Body of pancreas (tissue), 4 donors: ENCODE measurements at regions not wholly inside any gene's neighbourhood (a gene's known extent, or its start where the extent isn't known, plus 50 kb on each side); places are given as distances from the start of the nearest gene placed in this dataset.

ENCODE experiments used
- ATAC-seq: fragments of 150-250 bp; one replicate; pipeline ENCODE4 v1.9.1; 2016
- DNase-seq, 4 donors: peaks; one replicate each; pipeline ENCODE4 v3.0.0-alpha.2; 2019
- H3K27ac ChIP-seq, 4 donors: fragments of 200-600 bp; sonication (generic); 1 replicate in 3 of 4; 2 replicates in 1 of 4; pipeline versions ENCODE4 v1.5.1 to v1.6.1; 2016 to 2019; ENCODE audit warnings: mild to moderate bottlenecking in 1 of 4, mixed read lengths in 1 of 4, moderate library complexity in 1 of 4
- H3K27me3 ChIP-seq, 2 donors: fragments of 200-600 bp; sonication (generic); one replicate each; pipeline ENCODE4 v1.6.0; 2016; ENCODE audit warnings: mild to moderate bottlenecking in 1 of 2
- H3K36me3 ChIP-seq, 2 donors: fragments of 200-600 bp; sonication (generic); replicated peaks in 1 of 2; 2 replicates each; pipeline ENCODE4 v1.5.1; 2016; ENCODE audit warnings: low read depth in 2 of 2; ENCODE audit not compliant: insufficient read depth in 1 of 2
- H3K4me1 ChIP-seq: fragments of 200-600 bp; sonication (generic); one replicate; pipeline ENCODE4 v1.6.0; 2016
- H3K4me3 ChIP-seq, 2 donors: fragments of 200-600 bp; sonication (generic); 1 replicate in 1 of 2; 2 replicates in 1 of 2; pipeline ENCODE4 v1.5.1; 2016 to 2019
- H3K9me3 ChIP-seq, 3 donors: fragments of 200-600 bp; sonication (generic); 1 replicate in 2 of 3; 2 replicates in 1 of 3; pipeline ENCODE4 v1.5.1; 2016
- POLR2A ChIP-seq, 3 donors: fragments of 450-650 bp; IDR thresholded peaks; one replicate each; pipeline ENCODE4 v1.6.1; 2016; ENCODE audit warnings: antibody characterized with exemption in 3 of 3, mild to moderate bottlenecking in 2 of 3
- WGBS, 2 donors: methylation state at CpG; one replicate each; pipeline ENCODE4 v1.1.5; 2017; 5-methylcytosine and 5-hydroxymethylcytosine counted together
- intact Hi-C: fragments of 100-400 bp; cut with DNase I; formaldehyde crosslinking; loops from one replicate; pipeline ENCODE4 v1.15.1; 2023
- TF ChIP-seq, protein P1 (sequence below), 7 experiments: fragments of 450-650 bp in 4 of 7; fragments of 200-600 bp in 3 of 7; sonication (generic) in 3 of 7; IDR thresholded peaks; one replicate each; pipeline ENCODE4 v1.5.1; 2016 to 2019; ENCODE audit warnings: antibody characterized with exemption in 7 of 7

DNA sequence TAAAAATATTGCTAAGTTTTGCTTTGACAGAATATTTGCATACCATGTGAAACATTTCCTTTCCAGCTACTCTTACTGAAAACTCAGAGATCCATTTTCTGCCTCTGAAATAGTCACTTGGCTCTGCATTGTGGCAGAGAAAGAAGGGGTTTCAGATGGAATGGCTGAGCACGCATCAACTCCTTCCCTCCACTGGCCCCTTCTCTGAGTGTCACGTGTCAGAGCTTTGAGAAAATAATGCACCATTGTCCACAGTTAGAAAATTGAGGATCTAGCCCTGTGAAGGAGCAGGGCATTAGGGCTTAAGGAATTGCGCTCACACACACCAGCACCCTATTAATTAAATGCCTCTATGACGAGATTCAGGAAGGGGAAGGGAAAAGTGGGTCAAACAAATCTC, 78.8 kb upstream of the FAT4 start:
- Histone ChIP-seq H3K4me3 (no peak overlapping the region), H3K9me3 (no peaks in the 10 kb centered on the region), H3K4me1 (no peaks in the 10 kb centered on the region), H3K36me3 (no peaks in the 10 kb centered on the region), H3K27ac (no peak overlapping the region), H3K27me3 (no peaks in the 10 kb centered on the region)
- DNase-seq (no peak), ATAC-seq (no peak)
- 51 to 55% methylated on average over 4 of the region's 4 CpGs for WGBS, 2 donors
- intact Hi-C loops: no loop called here
- TF ChIP-seq, protein P1, sequence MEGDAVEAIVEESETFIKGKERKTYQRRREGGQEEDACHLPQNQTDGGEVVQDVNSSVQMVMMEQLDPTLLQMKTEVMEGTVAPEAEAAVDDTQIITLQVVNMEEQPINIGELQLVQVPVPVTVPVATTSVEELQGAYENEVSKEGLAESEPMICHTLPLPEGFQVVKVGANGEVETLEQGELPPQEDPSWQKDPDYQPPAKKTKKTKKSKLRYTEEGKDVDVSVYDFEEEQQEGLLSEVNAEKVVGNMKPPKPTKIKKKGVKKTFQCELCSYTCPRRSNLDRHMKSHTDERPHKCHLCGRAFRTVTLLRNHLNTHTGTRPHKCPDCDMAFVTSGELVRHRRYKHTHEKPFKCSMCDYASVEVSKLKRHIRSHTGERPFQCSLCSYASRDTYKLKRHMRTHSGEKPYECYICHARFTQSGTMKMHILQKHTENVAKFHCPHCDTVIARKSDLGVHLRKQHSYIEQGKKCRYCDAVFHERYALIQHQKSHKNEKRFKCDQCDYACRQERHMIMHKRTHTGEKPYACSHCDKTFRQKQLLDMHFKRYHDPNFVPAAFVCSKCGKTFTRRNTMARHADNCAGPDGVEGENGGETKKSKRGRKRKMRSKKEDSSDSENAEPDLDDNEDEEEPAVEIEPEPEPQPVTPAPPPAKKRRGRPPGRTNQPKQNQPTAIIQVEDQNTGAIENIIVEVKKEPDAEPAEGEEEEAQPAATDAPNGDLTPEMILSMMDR (IDR thresholded peaks at IDR 0.05): no peak
- TF ChIP-seq POLR2A (IDR thresholded peaks at IDR 0.05): no peak

DNA sequence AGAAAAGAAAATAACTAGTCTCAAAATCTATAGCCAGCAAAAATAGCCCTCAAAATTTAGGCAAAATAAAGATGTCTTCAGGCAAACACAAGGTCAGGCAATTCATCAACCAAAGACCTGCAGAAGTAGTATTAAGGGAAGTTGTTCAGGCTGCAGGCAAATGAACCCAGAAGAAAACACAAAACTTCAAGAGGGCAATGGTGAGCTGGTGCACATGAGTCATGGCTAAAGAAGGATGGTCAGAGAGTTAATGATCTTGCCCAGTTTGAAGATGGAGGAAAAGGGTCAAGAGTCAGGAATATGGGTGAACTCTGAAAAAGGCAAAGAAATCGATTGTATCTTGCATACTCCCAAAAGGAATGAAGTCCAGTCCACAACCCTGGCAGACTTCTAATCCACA, 83.1 kb upstream of the FAT4 start:
- intact Hi-C loops: no loop called here
- WGBS, 2 donors: 69 to 76% methylated on average over 1 of the region's 1 CpG

DNA sequence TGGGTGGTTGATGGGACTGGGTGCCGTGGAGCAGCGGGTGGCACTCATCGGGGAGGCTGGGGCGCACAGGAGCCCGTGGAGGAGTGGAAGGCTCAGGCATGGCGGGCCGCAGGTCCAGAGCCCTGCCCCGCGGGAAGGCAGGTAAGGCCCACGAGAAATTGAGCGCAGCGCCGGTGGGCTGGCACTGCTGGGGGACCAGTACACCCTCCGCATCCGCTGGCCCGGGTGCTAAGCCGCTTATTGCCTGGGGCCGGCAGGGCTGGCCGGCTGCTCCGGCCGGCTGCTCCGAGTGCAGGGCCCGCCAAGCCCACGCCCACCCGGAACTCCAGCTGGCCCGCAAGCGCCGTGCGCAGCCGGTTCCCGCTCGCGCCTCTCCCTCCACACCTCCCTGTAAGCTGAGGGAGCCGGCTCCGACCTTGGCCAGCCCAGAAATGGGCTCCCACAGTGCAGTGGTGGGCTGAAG, 85.1 kb upstream of the FAT4 start:
- no peak for TF ChIP-seq POLR2A (IDR thresholded peaks at IDR 0.05)
- TF ChIP-seq, protein P1 (IDR thresholded peaks at IDR 0.05): no peak
- Histone ChIP-seq H3K27ac (no peak overlapping the region), H3K9me3 (no peaks in the 10 kb centered on the region), H3K27me3 (no peaks in the 10 kb centered on the region), H3K4me3 (no peak overlapping the region), H3K4me1 (no peaks in the 10 kb centered on the region), H3K36me3 (no peaks in the 10 kb centered on the region)
- ATAC-seq (no peak), DNase-seq (no peak)
- WGBS, 2 donors: 91 to 97% methylated on average over 14 to 32 of the region's 35 CpGs
- intact Hi-C loops: no loop called here

More for the DNA sequence above, 83.1 kb upstream of the FAT4 start:
- Histone ChIP-seq H3K36me3 (no peaks in the 10 kb centered on the region), H3K27me3 (no peaks in the 10 kb centered on the region), H3K9me3 (no peaks in the 10 kb centered on the region), H3K27ac (no peak overlapping the region), H3K4me3 (no peak overlapping the region), H3K4me1 (no peaks in the 10 kb centered on the region)
- DNase-seq (no peak), ATAC-seq (no peak)
- TF ChIP-seq, protein P1 (IDR thresholded peaks at IDR 0.05): no peak
- TF ChIP-seq POLR2A (IDR thresholded peaks at IDR 0.05): no peak

DNA sequence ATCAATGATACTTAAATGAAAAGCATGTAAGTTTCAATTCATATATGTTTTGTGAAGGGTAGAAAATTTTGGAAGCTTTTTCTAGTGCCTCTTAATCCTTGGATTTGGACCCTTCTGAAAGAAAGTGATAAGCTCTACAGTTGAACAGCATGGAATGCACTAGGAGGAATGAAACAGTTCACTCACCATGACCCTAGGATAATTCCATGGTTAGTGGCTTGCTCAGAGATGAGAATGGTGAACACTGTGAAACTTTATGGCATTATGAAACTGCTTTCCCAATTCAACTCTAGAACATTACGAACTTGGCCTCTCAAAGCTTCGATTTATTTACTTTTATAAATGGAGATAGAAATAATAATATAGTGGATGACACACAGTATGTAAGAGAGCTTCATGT, 88.9 kb upstream of the FAT4 start:
- Histone ChIP-seq H3K27ac (no peak overlapping the region), H3K9me3 (no peaks in the 10 kb centered on the region), H3K4me1 (no peaks in the 10 kb centered on the region), H3K36me3 (no peaks in the 10 kb centered on the region), H3K27me3 (no peaks in the 10 kb centered on the region), H3K4me3 (no peak overlapping the region)
- ATAC-seq (no peak), DNase-seq (no peak)
- TF ChIP-seq, protein P1 (IDR thresholded peaks at IDR 0.05): no peak
- TF ChIP-seq POLR2A (IDR thresholded peaks at IDR 0.05): no peak
- intact Hi-C loops: no loop called here
- WGBS, 2 donors: 54 to 77% methylated on average over 2 of the region's 2 CpGs

DNA sequence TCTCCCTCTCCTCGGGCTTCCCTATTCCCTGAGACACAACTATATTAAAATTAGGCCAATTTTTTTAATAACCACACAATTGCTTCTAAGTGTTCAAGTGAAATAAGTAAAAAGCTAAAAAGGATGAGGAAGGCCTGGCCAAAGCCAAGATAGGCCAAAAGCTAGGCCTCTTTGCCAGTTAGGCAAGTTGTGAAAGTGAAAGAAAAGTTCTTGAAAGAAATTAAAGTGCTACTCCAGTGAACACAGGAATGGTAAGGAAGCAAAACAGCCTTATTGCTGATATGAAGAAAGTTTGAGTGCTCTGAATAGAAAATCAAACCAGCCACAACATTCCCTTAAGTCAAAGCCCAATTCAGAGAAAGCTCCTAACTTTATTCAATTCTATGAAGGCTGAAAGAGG, 114.2 kb upstream of the FAT4 start:
- WGBS, 2 donors: 68 to 78% methylated on average over 1 of the region's 1 CpG
- ATAC-seq (no peak), DNase-seq (no peak)
- H3K27me3 ChIP-seq: no peaks in the 10 kb centered on the region
- intact Hi-C loops: no loop called here
- H3K36me3 ChIP-seq: no peaks in the 10 kb centered on the region
- H3K27ac ChIP-seq: no peak overlapping the region
- no peaks in the 10 kb centered on the region for H3K4me1 ChIP-seq
- H3K4me3 ChIP-seq: no peak overlapping the region
- H3K9me3 ChIP-seq: no peaks in the 10 kb centered on the region
- TF ChIP-seq, protein P1 (IDR thresholded peaks at IDR 0.05): no peak
- no peak for TF ChIP-seq POLR2A (IDR thresholded peaks at IDR 0.05)
